Osteocyte (in vitro differentiated cells): ENCODE measurements at regions not wholly inside any gene's neighbourhood (a gene's known extent, or its start where the extent isn't known, plus 50 kb on each side); places are given as distances from the start of the nearest gene placed in this dataset.
A peak's percentile ranks its signal among the peaks of the same experiment; 100 is the strongest.
"Not testable (repeated sequence)": the region's sequence is repeated elsewhere in the genome, so short reads cannot be mapped to it uniquely, and the experiment has no call there.

ENCODE experiments used
- DNase-seq: peaks from one replicate; pipeline ENCODE4 v3.0.0; 2021; ENCODE audit warnings: mixed read lengths; ENCODE audit not compliant: unreplicated experiment; ENCODE audit errors: extremely low spot score
- H3K27ac Mint-ChIP-seq: one replicate; pipeline ENCODE4 v1.8.0; 2021; ENCODE audit warnings: mild to moderate bottlenecking, mixed read lengths; ENCODE audit not compliant: unreplicated experiment
- H3K27me3 Mint-ChIP-seq: one replicate; pipeline ENCODE4 v1.8.0; 2021; ENCODE audit warnings: mixed read lengths; ENCODE audit not compliant: unreplicated experiment
- H3K36me3 Mint-ChIP-seq: one replicate; pipeline ENCODE4 v1.8.0; 2021; ENCODE audit warnings: mixed read lengths; ENCODE audit not compliant: unreplicated experiment
- H3K4me1 Mint-ChIP-seq: one replicate; pipeline ENCODE4 v1.8.0; 2021; ENCODE audit warnings: mixed read lengths; ENCODE audit not compliant: unreplicated experiment
- H3K4me3 Mint-ChIP-seq: one replicate; pipeline ENCODE4 v1.8.0; 2021; ENCODE audit warnings: mild to moderate bottlenecking, moderate library complexity, mixed read lengths; ENCODE audit not compliant: unreplicated experiment
- H3K9me3 Mint-ChIP-seq: one replicate; pipeline ENCODE4 v1.8.0; 2021; ENCODE audit warnings: mixed read lengths; ENCODE audit not compliant: unreplicated experiment
- CTCF ChIP-seq: fragments of 200-600 bp; sonication (generic); IDR thresholded peaks from 2 replicates; pipeline ENCODE4 v1.5.0; 2021; ENCODE audit warnings: antibody characterized with exemption, mild to moderate bottlenecking, moderate library complexity

DNA sequence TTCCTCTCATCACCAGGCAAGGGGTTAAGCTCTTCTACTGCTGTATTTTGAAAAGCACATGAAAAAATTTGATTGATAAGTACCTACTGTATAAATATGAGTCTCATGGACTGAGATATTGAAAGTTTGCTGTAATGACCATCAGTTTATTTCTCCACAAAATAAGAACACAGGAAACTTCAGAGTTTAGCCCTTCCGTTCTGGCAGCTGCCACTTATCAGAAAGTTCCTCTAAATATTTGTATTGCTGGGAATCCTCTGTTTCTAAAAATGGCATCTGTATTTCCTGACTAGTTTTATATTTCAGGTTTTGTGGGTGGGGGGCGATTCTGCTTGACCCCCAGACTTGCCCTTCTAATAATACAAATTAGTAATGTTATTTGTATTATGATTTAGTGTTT is 92.0 kb downstream of the LYZL2 start:
- TF ChIP-seq CTCF = no peak
- Mint-ChIP-seq H3K4me3 (no peak overlapping the region), H3K27me3 (peaks cover 24% of the 10 kb centered on the region), H3K4me1 (peaks cover 8% of the 10 kb centered on the region), H3K36me3 (no peaks in the 10 kb centered on the region), H3K27ac (no peak overlapping the region), H3K9me3 (no peaks in the 10 kb centered on the region)
- no peak for DNase-seq

DNA sequence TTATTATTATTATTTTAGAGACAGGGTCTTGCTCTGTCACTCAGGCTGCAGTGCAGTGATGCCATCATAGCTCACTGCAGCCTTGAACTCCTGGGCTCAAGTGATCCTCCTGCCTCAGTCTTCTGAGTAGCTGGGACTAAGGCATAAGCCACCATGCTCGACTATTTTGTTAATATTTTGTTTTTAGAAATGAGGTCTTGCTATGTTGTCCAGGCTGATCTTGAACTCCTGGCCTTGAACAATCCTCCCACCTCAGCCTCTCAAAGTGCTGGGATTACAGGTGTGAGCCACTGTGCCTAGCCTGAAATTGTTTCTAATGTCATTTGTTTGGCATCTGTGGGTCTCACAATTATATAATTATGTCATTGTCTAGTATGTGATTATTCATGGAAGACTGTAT is 92.4 kb downstream of the LYZL2 start:
- H3K4me1 Mint-ChIP-seq, DNase-seq, H3K4me3 Mint-ChIP-seq, H3K27ac Mint-ChIP-seq, H3K36me3 Mint-ChIP-seq, H3K9me3 Mint-ChIP-seq: not testable (repeated sequence)
- peaks cover 22% of the 10 kb centered on the region for H3K27me3 Mint-ChIP-seq

- no peaks in the 10 kb centered on the region for H3K9me3 Mint-ChIP-seq
- no peak overlapping the region for H3K27ac Mint-ChIP-seq
- no peaks in the 10 kb centered on the region for H3K36me3 Mint-ChIP-seq
- H3K4me1 Mint-ChIP-seq = peaks cover 8% of the 10 kb centered on the region
- peaks cover 19% of the 10 kb centered on the region for H3K27me3 Mint-ChIP-seq
- TF ChIP-seq CTCF = no peak
- no peak overlapping the region for H3K4me3 Mint-ChIP-seq
- DNase-seq = no peak
Measured at GRCh38 chr10:30536578-30536977, 93.0 kb downstream of the LYZL2 start.

GRCh38 chr10:30535677-30536076 is 93.9 kb downstream of the LYZL2 start:
- no peak overlapping the region for H3K4me3 Mint-ChIP-seq
- no peak overlapping the region for H3K27ac Mint-ChIP-seq
- peaks cover 19% of the 10 kb centered on the region for H3K27me3 Mint-ChIP-seq
- no peaks in the 10 kb centered on the region for H3K36me3 Mint-ChIP-seq
- no peak for DNase-seq
- TF ChIP-seq CTCF = no peak
- H3K9me3 Mint-ChIP-seq = no peaks in the 10 kb centered on the region
- peaks cover 8% of the 10 kb centered on the region for H3K4me1 Mint-ChIP-seq

- Mint-ChIP-seq H3K36me3 (no peaks in the 10 kb centered on the region), H3K4me1 (peaks cover 8% of the 10 kb centered on the region), H3K9me3 (no peaks in the 10 kb centered on the region), H3K27ac (no peak overlapping the region), H3K27me3 (peaks cover 19% of the 10 kb centered on the region), H3K4me3 (no peak overlapping the region)
- peak; percentile 85 for DNase-seq
- TF ChIP-seq CTCF = peak; percentile 88
Measured at GRCh38 chr10:30534465-30535144, 94.9 kb downstream of the LYZL2 start.
